Stimulated activated CD4-positive, alpha-beta T cell treated with anti-CD3 and anti-CD28 coated beads, Interleukin-12 subunit alpha, Interleukin-12 subunit beta, amount 100 ng/mL, for 24 hours (primary cell): ENCODE measurements at regions not wholly inside any gene's neighbourhood (a gene's known extent, or its start where the extent isn't known, plus 50 kb on each side); places are given as distances from the start of the nearest gene placed in this dataset.

ENCODE experiments used
- DNase-seq, 2 experiments: peaks; one replicate each; pipeline ENCODE4 v3.0.0-alpha.2; 2020; ENCODE audit warnings: low read depth in 2 of 2

- DNase-seq: no peak
Measured at GRCh38 chr6:45791211-45792168, 224.2 kb downstream of the CLIC5 start.

GRCh38 chr6:45789238-45789637 lies 226.4 kb downstream of the CLIC5 start:
- no peak for DNase-seq

GRCh38 chr6:45787384-45787783 lies 228.3 kb downstream of the CLIC5 start:
- no peak for DNase-seq

GRCh38 chr6:45786355-45786781 lies 229.3 kb downstream of the CLIC5 start:
- no peak for DNase-seq

DNA sequence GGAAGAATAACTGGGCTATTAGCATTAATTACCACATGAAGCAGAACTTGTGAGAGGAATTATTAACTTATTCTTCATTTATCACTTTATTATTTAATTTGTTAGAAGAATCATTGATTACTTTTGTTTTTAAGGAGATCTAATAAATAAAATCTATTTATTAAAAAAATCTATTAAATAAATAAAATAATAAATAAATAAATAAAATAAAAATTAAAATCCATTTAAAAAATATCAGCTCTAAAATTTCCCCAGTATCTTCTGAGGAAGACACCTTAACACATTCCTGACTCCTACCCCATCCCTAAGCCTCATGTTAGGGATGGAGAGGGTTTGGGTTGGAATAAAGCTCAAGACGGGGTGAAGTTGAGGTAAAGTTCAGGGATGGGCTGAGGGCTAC lies 231.4 kb downstream of the CLIC5 start:
- no peak for DNase-seq

- no peak for DNase-seq
Measured at GRCh38 chr6:45783716-45784115, 231.9 kb downstream of the CLIC5 start.

DNA sequence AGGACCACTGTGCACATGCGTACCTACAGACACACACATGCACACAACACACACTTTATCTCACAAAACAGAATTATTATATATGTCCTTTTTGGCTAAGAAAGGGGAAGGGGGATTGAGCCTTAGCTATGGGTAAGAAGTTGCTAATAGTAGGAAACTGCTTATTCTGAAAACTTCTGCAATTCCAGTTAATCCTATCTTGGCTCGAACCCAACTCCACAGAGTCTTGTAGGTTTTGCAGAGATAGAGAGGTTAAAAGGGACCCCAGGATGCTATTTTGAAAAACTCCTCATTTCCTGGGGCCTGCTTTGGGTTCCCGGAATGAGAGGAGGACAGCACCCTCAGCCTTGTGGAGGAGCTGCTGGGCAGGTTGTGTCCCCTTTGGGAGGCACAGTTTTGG lies 233.8 kb downstream of the CLIC5 start:
- no peak for DNase-seq

GRCh38 chr6:45780523-45780922 lies 235.1 kb downstream of the CLIC5 start:
- DNase-seq: no peak

GRCh38 chr6:45775026-45775697 lies 240.5 kb downstream of the CLIC5 start:
- no peak for DNase-seq

GRCh38 chr6:45773906-45774305 lies 241.8 kb downstream of the CLIC5 start:
- no peak for DNase-seq

GRCh38 chr6:45772886-45773495 lies 242.7 kb downstream of the CLIC5 start:
- no peak for DNase-seq

DNA sequence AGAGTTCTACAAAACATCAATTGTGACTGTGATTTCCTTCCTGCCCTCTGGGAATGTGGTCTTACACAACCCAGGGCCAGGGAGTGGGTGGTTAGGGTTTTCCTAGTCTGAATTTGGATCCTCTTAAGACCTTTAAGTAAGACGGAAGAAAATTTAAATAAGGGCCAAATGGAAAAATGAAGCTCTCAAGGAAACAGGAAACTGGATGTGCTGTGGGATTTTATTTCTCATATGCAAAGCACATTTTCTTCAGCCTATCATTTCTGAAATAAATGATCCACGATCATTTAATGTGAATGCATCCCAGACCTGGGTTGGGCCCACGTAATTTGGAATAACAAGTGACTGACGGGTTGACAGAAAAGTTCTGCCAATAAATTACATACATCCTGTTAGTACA lies 243.6 kb downstream of the CLIC5 start:
- DNase-seq: no peak

- no peak for DNase-seq
Measured at GRCh38 chr6:45763281-45763680, 252.4 kb downstream of the CLIC5 start.

DNA sequence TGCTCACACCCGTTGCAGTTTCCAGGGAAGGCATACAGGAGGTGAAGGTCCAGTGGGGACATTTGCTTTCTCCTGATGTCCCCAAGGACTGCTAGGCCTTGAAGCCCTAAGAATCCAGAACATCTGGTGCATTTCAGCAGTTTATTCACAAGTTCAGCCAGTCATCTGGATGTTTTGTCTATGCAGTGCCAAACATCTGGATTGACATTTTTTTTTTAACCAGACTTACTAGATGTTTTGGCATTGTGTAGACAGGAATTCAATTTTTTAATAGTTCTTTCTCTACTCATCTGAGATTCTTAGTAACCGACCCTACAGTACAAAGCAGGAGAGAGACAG lies 256.2 kb downstream of the CLIC5 start:
- DNase-seq: no peak

GRCh38 chr6:45758787-45759471 lies 256.7 kb downstream of the CLIC5 start:
- no peak for DNase-seq

DNA sequence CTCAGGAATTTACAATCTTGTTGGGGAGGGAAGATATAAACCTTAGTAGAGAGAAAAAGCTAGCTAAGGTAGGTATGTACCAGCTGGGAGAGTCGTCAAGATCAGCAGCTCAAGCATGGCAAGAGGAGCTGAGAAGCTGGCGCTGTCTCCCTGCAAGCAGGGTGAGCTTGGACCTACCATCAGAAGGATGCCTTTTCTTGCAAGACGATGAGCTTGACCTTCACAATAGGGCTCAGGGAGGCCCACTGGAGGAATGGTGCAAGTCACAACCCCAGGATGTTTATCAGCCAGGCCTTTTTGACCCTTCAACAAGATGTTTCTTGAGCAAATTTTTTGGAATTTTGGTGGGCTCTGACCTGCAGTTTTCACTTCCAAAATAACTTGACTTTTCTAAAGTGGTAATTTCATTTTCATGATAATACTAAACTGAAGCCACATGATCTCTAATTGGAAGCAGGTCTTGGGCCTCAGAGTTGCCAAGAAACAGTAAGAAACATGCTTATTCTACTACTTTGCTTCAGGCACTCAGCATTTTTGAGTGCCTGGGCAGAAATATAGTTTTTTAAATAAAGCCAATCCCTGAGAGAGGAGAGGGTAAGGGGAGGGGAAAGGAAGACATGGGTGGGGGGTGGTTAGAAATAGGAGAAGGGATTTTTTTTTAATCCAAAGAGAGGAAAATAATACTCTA lies 258.1 kb downstream of the CLIC5 start:
- no peak for DNase-seq

- DNase-seq: no peak
Measured at GRCh38 chr6:45756606-45757005, 259.1 kb downstream of the CLIC5 start.

- no peak for DNase-seq
Measured at GRCh38 chr6:45754432-45754831, 261.2 kb downstream of the CLIC5 start.

GRCh38 chr6:45746046-45746445 lies 269.6 kb downstream of the CLIC5 start:
- DNase-seq: no peak

DNA sequence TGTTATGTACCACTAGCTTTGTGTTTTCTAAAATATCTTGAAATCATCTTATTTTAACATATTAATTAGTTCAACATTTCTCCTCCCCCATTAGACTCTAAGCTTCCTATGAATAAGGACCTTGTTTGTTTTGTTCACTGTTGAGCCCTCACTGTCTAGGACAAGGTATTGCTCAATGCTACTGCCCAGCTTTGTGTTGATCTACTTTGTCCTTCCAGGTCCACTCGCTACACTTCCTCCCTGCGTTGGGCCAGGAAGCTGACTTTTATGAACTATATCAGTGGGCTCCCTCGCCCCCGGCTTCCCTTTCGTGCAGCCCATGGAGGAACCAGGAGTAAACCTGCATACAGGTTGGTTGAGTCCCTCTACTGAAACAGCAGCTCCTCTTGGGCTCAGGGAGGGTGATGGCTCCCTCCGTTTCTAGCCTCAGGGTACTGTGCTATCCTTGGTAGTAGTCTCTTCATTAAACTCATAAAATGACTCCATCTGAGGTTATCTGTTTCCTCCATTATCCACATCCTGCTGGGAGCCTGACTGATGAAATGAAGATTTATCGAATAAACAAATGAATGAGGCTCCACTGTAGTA lies 272.5 kb downstream of the CLIC5 start:
- DNase-seq: no peak

GRCh38 chr6:45742591-45742990 lies 273.1 kb downstream of the CLIC5 start:
- no peak for DNase-seq
